ENCODE measurements at regions not wholly inside any gene's neighbourhood (a gene's known extent, or its start where the extent isn't known, plus 50 kb on each side); places are given as distances from the start of the nearest gene placed in this dataset.

GRCh38 chrY:19290925-19291324, 453.6 kb downstream of the KDM5D start:
- CTCF ChIA-PET = no interaction called here
- ATAC-seq (no peak), DNase-seq (ENCODE audit: low read depth, low spot score) (no peak)
- POLR2A ChIA-PET = no interaction called here
- BruUV-seq (replicated peaks) = no TSS peak
- no peaks in the 10 kb centered on the region for H3K9me2 ChIP-seq (ENCODE audit: insufficient read depth)
- no peaks in the 10 kb centered on the region for H3K36me3 ChIP-seq (ENCODE audit: control insufficient read depth in 1 of 2, insufficient read depth in 2 of 2, low read length in 2 of 2)
- no peak overlapping the region for H3K4me2 ChIP-seq (ENCODE audit: low read length)
- H4K20me1 ChIP-seq (ENCODE audit: insufficient read depth) = no peaks in the 10 kb centered on the region
- TF ChIP-seq JUND (IDR thresholded peaks at IDR 0.05) = no peak
- TF ChIP-seq, protein P1, sequence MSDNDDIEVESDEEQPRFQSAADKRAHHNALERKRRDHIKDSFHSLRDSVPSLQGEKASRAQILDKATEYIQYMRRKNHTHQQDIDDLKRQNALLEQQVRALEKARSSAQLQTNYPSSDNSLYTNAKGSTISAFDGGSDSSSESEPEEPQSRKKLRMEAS (IDR thresholded peaks at IDR 0.05) = no peak
- TF ChIP-seq POLR2AphosphoS5 (IDR thresholded peaks at IDR 0.05; ENCODE audit: low read depth, low read length) = no peak
- no peak for TF ChIP-seq SRF (IDR thresholded peaks at IDR 0.05; ENCODE audit: low read depth)
- TF ChIP-seq ELF1 (IDR thresholded peaks at IDR 0.05; ENCODE audit: borderline replicate concordance, low read depth) = no peak
- TF ChIP-seq, protein P2, sequence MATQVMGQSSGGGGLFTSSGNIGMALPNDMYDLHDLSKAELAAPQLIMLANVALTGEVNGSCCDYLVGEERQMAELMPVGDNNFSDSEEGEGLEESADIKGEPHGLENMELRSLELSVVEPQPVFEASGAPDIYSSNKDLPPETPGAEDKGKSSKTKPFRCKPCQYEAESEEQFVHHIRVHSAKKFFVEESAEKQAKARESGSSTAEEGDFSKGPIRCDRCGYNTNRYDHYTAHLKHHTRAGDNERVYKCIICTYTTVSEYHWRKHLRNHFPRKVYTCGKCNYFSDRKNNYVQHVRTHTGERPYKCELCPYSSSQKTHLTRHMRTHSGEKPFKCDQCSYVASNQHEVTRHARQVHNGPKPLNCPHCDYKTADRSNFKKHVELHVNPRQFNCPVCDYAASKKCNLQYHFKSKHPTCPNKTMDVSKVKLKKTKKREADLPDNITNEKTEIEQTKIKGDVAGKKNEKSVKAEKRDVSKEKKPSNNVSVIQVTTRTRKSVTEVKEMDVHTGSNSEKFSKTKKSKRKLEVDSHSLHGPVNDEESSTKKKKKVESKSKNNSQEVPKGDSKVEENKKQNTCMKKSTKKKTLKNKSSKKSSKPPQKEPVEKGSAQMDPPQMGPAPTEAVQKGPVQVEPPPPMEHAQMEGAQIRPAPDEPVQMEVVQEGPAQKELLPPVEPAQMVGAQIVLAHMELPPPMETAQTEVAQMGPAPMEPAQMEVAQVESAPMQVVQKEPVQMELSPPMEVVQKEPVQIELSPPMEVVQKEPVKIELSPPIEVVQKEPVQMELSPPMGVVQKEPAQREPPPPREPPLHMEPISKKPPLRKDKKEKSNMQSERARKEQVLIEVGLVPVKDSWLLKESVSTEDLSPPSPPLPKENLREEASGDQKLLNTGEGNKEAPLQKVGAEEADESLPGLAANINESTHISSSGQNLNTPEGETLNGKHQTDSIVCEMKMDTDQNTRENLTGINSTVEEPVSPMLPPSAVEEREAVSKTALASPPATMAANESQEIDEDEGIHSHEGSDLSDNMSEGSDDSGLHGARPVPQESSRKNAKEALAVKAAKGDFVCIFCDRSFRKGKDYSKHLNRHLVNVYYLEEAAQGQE (IDR thresholded peaks at IDR 0.05; ENCODE audit: low read depth) = no peak
- TF ChIP-seq POLR2A (IDR thresholded peaks at IDR 0.05; ENCODE audit: borderline replicate concordance, extremely low read depth, insufficient read depth, insufficient read length) = no peak
- no peak for TF ChIP-seq SIN3A (IDR thresholded peaks at IDR 0.05; ENCODE audit: low read depth)
- no peak for TF ChIP-seq ZFX (IDR thresholded peaks at IDR 0.05)
- TF ChIP-seq ATF3 (IDR thresholded peaks at IDR 0.05) = no peak
- TF ChIP-seq TCF7L2 (IDR thresholded peaks at IDR 0.05; ENCODE audit: borderline replicate concordance, extremely low read depth, insufficient read depth, insufficient read length) = no peak
- no peak for TF ChIP-seq FOSL1 (IDR thresholded peaks at IDR 0.05; ENCODE audit: low read depth)
- no peak for TF ChIP-seq ZNF274 (IDR thresholded peaks at IDR 0.05; ENCODE audit: low read depth, low read length)
- TF ChIP-seq EZH2phosphoT487 (IDR thresholded peaks at IDR 0.05; ENCODE audit: borderline replicate concordance) = no peak
- no peak for TF ChIP-seq RAD21 (IDR thresholded peaks at IDR 0.05; ENCODE audit: low read depth)
- TF ChIP-seq, protein P3, sequence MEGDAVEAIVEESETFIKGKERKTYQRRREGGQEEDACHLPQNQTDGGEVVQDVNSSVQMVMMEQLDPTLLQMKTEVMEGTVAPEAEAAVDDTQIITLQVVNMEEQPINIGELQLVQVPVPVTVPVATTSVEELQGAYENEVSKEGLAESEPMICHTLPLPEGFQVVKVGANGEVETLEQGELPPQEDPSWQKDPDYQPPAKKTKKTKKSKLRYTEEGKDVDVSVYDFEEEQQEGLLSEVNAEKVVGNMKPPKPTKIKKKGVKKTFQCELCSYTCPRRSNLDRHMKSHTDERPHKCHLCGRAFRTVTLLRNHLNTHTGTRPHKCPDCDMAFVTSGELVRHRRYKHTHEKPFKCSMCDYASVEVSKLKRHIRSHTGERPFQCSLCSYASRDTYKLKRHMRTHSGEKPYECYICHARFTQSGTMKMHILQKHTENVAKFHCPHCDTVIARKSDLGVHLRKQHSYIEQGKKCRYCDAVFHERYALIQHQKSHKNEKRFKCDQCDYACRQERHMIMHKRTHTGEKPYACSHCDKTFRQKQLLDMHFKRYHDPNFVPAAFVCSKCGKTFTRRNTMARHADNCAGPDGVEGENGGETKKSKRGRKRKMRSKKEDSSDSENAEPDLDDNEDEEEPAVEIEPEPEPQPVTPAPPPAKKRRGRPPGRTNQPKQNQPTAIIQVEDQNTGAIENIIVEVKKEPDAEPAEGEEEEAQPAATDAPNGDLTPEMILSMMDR (IDR thresholded peaks at IDR 0.05 in 2 of 3, conservative IDR thresholded peaks at IDR 0.05 in 1 of 3; ENCODE audit: borderline replicate concordance in 1 of 3, insufficient read depth in 1 of 3, low read depth in 2 of 3, low read length in 2 of 3) = no peak
- no peak overlapping the region for H3K9ac ChIP-seq (ENCODE audit: low read length)
- H3K27me3 ChIP-seq (ENCODE audit: insufficient read depth, low read length) = no peaks in the 10 kb centered on the region
- H3K79me2 ChIP-seq (ENCODE audit: insufficient read depth, low read length) = no peaks in the 10 kb centered on the region
- no peak overlapping the region for H2AFZ ChIP-seq (ENCODE audit: low read depth, low read length, poor library complexity, severe bottlenecking)
- H3K9me3 ChIP-seq (ENCODE audit: control insufficient read depth in 1 of 2, insufficient read depth in 1 of 2, low read depth in 1 of 2, low read length in 2 of 2) = no peaks in the 10 kb centered on the region
- RAD21 ChIA-PET (ENCODE audit: low non-redundant PET in 1 of 2, low total read pairs in 2 of 2, uncharacterized antibody in 2 of 2, unreplicated experiment in 2 of 2) = no interaction called here
- H3K4me1 ChIP-seq (ENCODE audit: control insufficient read depth in 1 of 2, insufficient read depth in 2 of 2, low read length in 2 of 2) = no peaks in the 10 kb centered on the region
- no peak overlapping the region for H3K4me3 ChIP-seq (replicated peaks in 1 of 2; ENCODE audit: low read depth in 1 of 2, low read length in 2 of 2)
- intact Hi-C loops (cut with micrococcal nuclease) = no loop called here
- no peak overlapping the region for H3K27ac ChIP-seq (ENCODE audit: low read depth, low read length)
